GM23338 (cell line): ENCODE measurements at regions not wholly inside any gene's neighbourhood (a gene's known extent, or its start where the extent isn't known, plus 50 kb on each side); places are given as distances from the start of the nearest gene placed in this dataset.

Experiments
- ATAC-seq: fragments of 200-7000 bp; cut with Tn5 transposase; 3 replicates; pipeline ENCODE4 v1.9.1; 2020
- DNase-seq: peaks from one replicate; pipeline ENCODE4 v3.0.0-alpha.2; 2015; ENCODE audit warnings: low spot score
- H2AFZ ChIP-seq: fragments of 200-600 bp; sonication (generic); 2 replicates; pipeline ENCODE4 v1.8.0; 2016; ENCODE audit warnings: antibody characterized with exemption, mild to moderate bottlenecking, moderate library complexity
- H3F3A ChIP-seq: fragments of 200-600 bp; sonication (generic); replicated peaks from 2 replicates; pipeline ENCODE4 v1.8.0; 2017; ENCODE audit warnings: antibody characterized with exemption, mixed run types, low read depth
- H3K27ac ChIP-seq: fragments of 200-600 bp; sonication (generic); 2 replicates; pipeline ENCODE4 v1.6.1; 2016; ENCODE audit warnings: low read depth
- H3K27me3 ChIP-seq: fragments of 200-600 bp; sonication (generic); 2 replicates; pipeline ENCODE4 v1.8.0; 2016; ENCODE audit warnings: mild to moderate bottlenecking, mixed run types, moderate library complexity; ENCODE audit not compliant: insufficient read depth
- H3K36me3 ChIP-seq: fragments of 200-600 bp; sonication (generic); 2 replicates; pipeline ENCODE4 v1.8.0; 2016; ENCODE audit warnings: mild to moderate bottlenecking; ENCODE audit not compliant: insufficient read depth
- H3K4me1 ChIP-seq: fragments of 200-600 bp; sonication (generic); 2 replicates; pipeline ENCODE4 v1.8.0; 2016; ENCODE audit warnings: mild to moderate bottlenecking, moderate library complexity; ENCODE audit not compliant: insufficient read depth
- H3K4me2 ChIP-seq: fragments of 200-600 bp; sonication (generic); 2 replicates; pipeline ENCODE4 v1.7.1; 2017; ENCODE audit warnings: mixed run types
- H3K4me3 ChIP-seq: fragments of 200-600 bp; sonication (generic); 2 replicates; pipeline ENCODE4 v1.6.1; 2016; ENCODE audit warnings: mixed run types
- H3K79me2 ChIP-seq: fragments of 200-600 bp; sonication (generic); replicated peaks from 2 replicates; pipeline ENCODE4 v1.8.0; 2017; ENCODE audit warnings: mild to moderate bottlenecking; ENCODE audit not compliant: insufficient read depth
- H3K9me2 ChIP-seq: fragments of 200-600 bp; sonication (generic); 2 replicates; pipeline ENCODE4 v1.8.0; 2017; ENCODE audit not compliant: insufficient read depth
- H4K20me1 ChIP-seq: fragments of 200-600 bp; sonication (generic); replicated peaks from 2 replicates; pipeline ENCODE4 v1.8.0; 2017; ENCODE audit warnings: mild to moderate bottlenecking; ENCODE audit not compliant: insufficient read depth
- H3K27ac Mint-ChIP-seq: 2 replicates; pipeline ENCODE4 v1.8.0; 2020; ENCODE audit warnings: inconsistent platforms, mild to moderate bottlenecking, moderate library complexity, mixed read lengths
- H3K27me3 Mint-ChIP-seq: 3 replicates; pipeline ENCODE4 v1.8.0; 2022; ENCODE audit warnings: low read depth, mild to moderate bottlenecking, moderate library complexity, mixed read lengths, inconsistent platforms; ENCODE audit not compliant: insufficient read depth, poor library complexity
- H3K36me3 Mint-ChIP-seq: 3 replicates; pipeline ENCODE4 v1.8.0; 2021; ENCODE audit warnings: low read depth, mild to moderate bottlenecking, inconsistent platforms, moderate library complexity, mixed read lengths
- H3K4me1 Mint-ChIP-seq: 3 replicates; pipeline ENCODE4 v1.8.0; 2020; ENCODE audit warnings: mild to moderate bottlenecking, inconsistent platforms, mixed read lengths
- H3K4me3 Mint-ChIP-seq: 3 replicates; pipeline ENCODE4 v1.8.0; 2021; ENCODE audit warnings: moderate library complexity, mild to moderate bottlenecking, inconsistent platforms, mixed read lengths
- H3K9me3 Mint-ChIP-seq: 3 replicates; pipeline ENCODE4 v1.8.0; 2020; ENCODE audit warnings: moderate library complexity, mild to moderate bottlenecking, inconsistent platforms, mixed read lengths
- CREB1 ChIP-seq: fragments of 250-450 bp; sonication (Bioruptor Pico); IDR thresholded peaks from 2 replicates; pipeline ENCODE4 v1.5.0; 2020; ENCODE audit warnings: low read depth, mild to moderate bottlenecking, moderate library complexity
- CTCF ChIP-seq, 2 experiments: fragments of 200-600 bp in 1 of 2; sonication (generic) in 1 of 2; conservative IDR thresholded peaks; 2 replicates each; pipeline versions ENCODE4 v1.5.1 to v1.6.1; 2016 to 2017; ENCODE audit warnings: antibody characterized with exemption in 2 of 2, low read depth in 2 of 2, mild to moderate bottlenecking in 2 of 2, moderate library complexity in 1 of 2
- ETS1 ChIP-seq: IDR thresholded peaks from 2 replicates; pipeline ENCODE4 v1.6.1; 2016; ENCODE audit warnings: antibody characterized with exemption
- EZH2 ChIP-seq: fragments of 200-600 bp; sonication (generic); IDR thresholded peaks from one replicate; pipeline ENCODE4 v1.8.0; 2017; ENCODE audit warnings: antibody characterized with exemption, mild to moderate bottlenecking, low read depth; ENCODE audit not compliant: unreplicated experiment
- EZH2phosphoT487 ChIP-seq: fragments of 200-600 bp; sonication (generic); IDR thresholded peaks from one replicate; pipeline ENCODE4 v1.8.1; 2018; ENCODE audit warnings: antibody characterized with exemption; ENCODE audit not compliant: unreplicated experiment
- JUNB ChIP-seq: IDR thresholded peaks from one replicate; pipeline ENCODE4 v1.6.1; 2016; ENCODE audit warnings: antibody characterized with exemption; ENCODE audit not compliant: unreplicated experiment
- NANOG ChIP-seq: IDR thresholded peaks from 2 replicates; pipeline ENCODE4 v1.6.1; 2016; ENCODE audit warnings: antibody characterized with exemption, borderline replicate concordance
- POLR2AphosphoS5 ChIP-seq: IDR thresholded peaks from 2 replicates; pipeline ENCODE4 v1.6.1; 2016; ENCODE audit warnings: antibody characterized with exemption, low read depth
- REST ChIP-seq: IDR thresholded peaks from one replicate; pipeline ENCODE4 v1.6.1; 2018; ENCODE audit warnings: antibody characterized with exemption; ENCODE audit not compliant: unreplicated experiment
- STAT1 ChIP-seq: IDR thresholded peaks from one replicate; pipeline ENCODE4 v1.6.1; 2016; ENCODE audit warnings: antibody characterized with exemption; ENCODE audit not compliant: unreplicated experiment
- ZNF114 ChIP-seq: fragments of 250-450 bp; sonication (Bioruptor Pico); IDR thresholded peaks from 2 replicates; pipeline ENCODE4 v1.5.0; 2020; ENCODE audit warnings: mild to moderate bottlenecking, moderate library complexity
- ZNF331 ChIP-seq: fragments of 250-450 bp; sonication (Bioruptor Pico); IDR thresholded peaks from 2 replicates; pipeline ENCODE4 v1.5.0; 2020; ENCODE audit warnings: low read depth, mild to moderate bottlenecking, moderate library complexity

GRCh38 chr12:115085594-115085993 lies 401.6 kb upstream of the TBX3 start (continued):
- TF ChIP-seq REST (no peak), CREB1 (CRISPR knock-in tag) (no peak), ZNF114 (CRISPR knock-in tag) (no peak), EZH2 (no peak), CTCF (conservative IDR thresholded peaks at IDR 0.05; ENCODE audit: low read depth in 2 of 2) (no peak)

GRCh38 chr12:115079760-115080159 lies 395.8 kb upstream of the TBX3 start:
- DNase-seq (no peak), ATAC-seq (no peak)
- no peaks in the 10 kb centered on the region for H3K9me3 Mint-ChIP-seq
- Histone ChIP-seq H3K4me2 (no peak overlapping the region), H3K36me3 (no peaks in the 10 kb centered on the region), H2AFZ (0 out of 2 replicates have a peak overlapping the region, but pooled peaks have one; percentile 10), H4K20me1 (no peaks in the 10 kb centered on the region), H3K27me3 (no peaks in the 10 kb centered on the region), H3K4me3 (no peak overlapping the region), H3K9me2 (peaks cover 6% of the 10 kb centered on the region), H3K79me2 (no peaks in the 10 kb centered on the region), H3K4me1 (no peaks in the 10 kb centered on the region), H3K27ac (no peak overlapping the region), H3F3A (no peaks in the 10 kb centered on the region)
- peaks cover 4% of the 10 kb centered on the region for H3K27me3 Mint-ChIP-seq
- H3K4me1 Mint-ChIP-seq, result no peaks in the 10 kb centered on the region
- no peak overlapping the region for H3K27ac Mint-ChIP-seq
- H3K36me3 Mint-ChIP-seq, result no peaks in the 10 kb centered on the region
- no peak for TF ChIP-seq EZH2phosphoT487
- no peak for TF ChIP-seq ETS1
- no peak for TF ChIP-seq CREB1 (CRISPR knock-in tag)
- TF ChIP-seq JUNB, result no peak
- TF ChIP-seq STAT1, result no peak
- TF ChIP-seq ZNF331 (CRISPR knock-in tag), result no peak
- TF ChIP-seq ZNF114 (CRISPR knock-in tag), result no peak
- no peak for TF ChIP-seq CTCF (conservative IDR thresholded peaks at IDR 0.05; ENCODE audit: low read depth in 2 of 2)
- no peak for TF ChIP-seq POLR2AphosphoS5
- no peak for TF ChIP-seq NANOG
- TF ChIP-seq REST, result no peak
- no peak overlapping the region for H3K4me3 Mint-ChIP-seq
